ENCODE measurements at regions not wholly inside any gene's neighbourhood (a gene's known extent, or its start where the extent isn't known, plus 50 kb on each side); places are given as distances from the start of the nearest gene placed in this dataset.

DNA sequence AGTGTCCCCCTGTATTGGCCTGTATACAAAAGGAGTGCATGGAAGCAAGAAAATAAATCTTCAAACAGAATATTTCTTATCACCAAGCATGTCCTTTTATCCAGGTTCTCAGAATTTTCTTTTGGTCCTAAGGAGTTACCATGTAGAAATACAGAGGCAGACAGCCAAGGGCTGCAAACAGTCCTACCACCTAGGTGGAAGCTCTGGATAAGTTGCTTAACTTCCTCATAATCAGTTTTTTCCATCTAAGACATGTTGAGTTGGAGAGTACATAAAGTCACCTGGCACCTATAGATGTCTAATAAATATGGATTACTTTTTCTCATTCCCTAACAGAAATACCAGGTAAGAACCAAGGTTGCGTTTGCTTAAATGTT, 57.0 kb upstream of the BLID start:
- POLR2A ChIA-PET, result no interaction called here
- H3K9me3 Mint-ChIP-seq, result no peaks in the 10 kb centered on the region
- CTCF ChIA-PET, result no interaction called here
- H3K27ac Mint-ChIP-seq, result no peak overlapping the region
- intact Hi-C loops (cut with micrococcal nuclease), result no loop called here
- no peak for ATAC-seq (ENCODE audit: low read depth)
- DNase-seq, result no peak
- no peaks in the 10 kb centered on the region for H3K36me3 Mint-ChIP-seq (ENCODE audit: low read depth)
- no peaks in the 10 kb centered on the region for H3K4me1 Mint-ChIP-seq
- TF ChIP-seq, protein P1, sequence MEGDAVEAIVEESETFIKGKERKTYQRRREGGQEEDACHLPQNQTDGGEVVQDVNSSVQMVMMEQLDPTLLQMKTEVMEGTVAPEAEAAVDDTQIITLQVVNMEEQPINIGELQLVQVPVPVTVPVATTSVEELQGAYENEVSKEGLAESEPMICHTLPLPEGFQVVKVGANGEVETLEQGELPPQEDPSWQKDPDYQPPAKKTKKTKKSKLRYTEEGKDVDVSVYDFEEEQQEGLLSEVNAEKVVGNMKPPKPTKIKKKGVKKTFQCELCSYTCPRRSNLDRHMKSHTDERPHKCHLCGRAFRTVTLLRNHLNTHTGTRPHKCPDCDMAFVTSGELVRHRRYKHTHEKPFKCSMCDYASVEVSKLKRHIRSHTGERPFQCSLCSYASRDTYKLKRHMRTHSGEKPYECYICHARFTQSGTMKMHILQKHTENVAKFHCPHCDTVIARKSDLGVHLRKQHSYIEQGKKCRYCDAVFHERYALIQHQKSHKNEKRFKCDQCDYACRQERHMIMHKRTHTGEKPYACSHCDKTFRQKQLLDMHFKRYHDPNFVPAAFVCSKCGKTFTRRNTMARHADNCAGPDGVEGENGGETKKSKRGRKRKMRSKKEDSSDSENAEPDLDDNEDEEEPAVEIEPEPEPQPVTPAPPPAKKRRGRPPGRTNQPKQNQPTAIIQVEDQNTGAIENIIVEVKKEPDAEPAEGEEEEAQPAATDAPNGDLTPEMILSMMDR (IDR thresholded peaks at IDR 0.05), result no peak
- no peak overlapping the region for H3K4me3 Mint-ChIP-seq
- no peaks in the 10 kb centered on the region for H3K27me3 Mint-ChIP-seq

DNA sequence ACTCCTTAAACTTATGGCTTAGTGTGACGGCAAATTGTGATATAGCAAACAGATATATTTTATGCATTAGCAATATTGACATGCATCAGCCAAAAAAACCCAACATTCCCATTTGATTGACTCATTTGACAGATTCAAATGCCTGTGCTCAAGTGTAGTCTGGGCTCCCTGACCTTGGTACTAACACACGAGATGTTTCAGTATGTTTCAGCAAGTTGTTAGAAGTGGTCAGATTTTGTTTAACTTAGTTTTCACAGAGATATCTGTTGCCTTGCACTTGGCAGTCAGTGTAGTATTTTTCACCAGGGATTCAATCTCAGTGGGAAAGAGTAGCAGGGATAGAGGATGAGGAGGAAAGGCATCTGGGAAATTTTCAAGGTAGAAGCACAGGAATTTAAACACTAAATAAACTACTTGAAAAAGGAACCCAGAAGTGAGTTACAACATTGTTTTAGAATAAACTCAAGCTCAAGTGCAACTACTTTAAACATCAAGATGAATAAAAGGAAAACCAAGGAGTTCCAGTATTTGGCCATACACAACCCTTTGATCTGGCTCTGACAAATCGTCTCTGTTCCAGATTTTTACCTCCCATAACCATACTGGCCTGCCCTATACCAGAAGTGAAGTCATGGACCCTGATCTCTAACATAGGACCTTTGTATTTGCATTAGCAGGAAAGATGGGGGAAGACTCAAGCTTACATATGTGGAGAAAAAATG, 56.5 kb upstream of the BLID start:
- Mint-ChIP-seq H3K27ac (no peak overlapping the region), H3K4me3 (no peak overlapping the region), H3K36me3 (ENCODE audit: low read depth) (no peaks in the 10 kb centered on the region), H3K9me3 (no peaks in the 10 kb centered on the region), H3K27me3 (no peaks in the 10 kb centered on the region), H3K4me1 (no peaks in the 10 kb centered on the region)
- intact Hi-C loops (cut with micrococcal nuclease), result no loop called here
- CTCF ChIA-PET, result no interaction called here
- POLR2A ChIA-PET, result no interaction called here
- DNase-seq (no peak), ATAC-seq (ENCODE audit: low read depth) (no peak)
- TF ChIP-seq, protein P1 (IDR thresholded peaks at IDR 0.05), result no peak

DNA sequence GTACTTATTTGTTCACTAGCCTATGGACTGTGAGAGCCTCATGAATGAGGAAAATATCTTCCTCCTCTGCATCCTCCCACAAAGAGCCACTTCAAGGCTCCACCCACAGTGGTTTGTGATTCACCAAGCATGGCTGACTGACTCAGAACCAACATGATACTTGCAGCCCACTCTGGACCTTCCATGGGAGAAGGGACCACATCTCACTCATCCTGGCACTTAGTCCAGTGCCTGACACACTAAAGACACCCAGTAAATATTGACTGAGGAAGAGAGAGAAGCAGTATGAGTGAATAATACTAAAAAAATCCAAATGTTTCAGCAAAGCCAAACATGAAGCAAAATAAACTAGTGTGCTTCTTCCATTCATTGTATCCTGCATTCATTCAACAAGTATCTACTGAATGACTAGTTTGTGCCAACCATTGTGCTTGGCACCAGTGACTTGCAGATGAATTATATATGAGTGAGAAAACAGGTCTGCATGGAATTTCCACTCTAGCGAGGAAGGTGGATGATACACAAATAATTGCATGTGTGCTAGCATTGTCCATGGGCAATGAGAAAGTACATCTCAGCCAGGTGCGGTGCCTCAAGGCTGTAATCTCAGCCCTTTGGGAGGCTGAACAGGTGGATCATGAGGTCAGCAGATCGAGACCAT, 54.9 kb upstream of the BLID start:
- no peak for ATAC-seq (ENCODE audit: low read depth)
- no peaks in the 10 kb centered on the region for H3K36me3 Mint-ChIP-seq (ENCODE audit: low read depth)
- no peak overlapping the region for H3K27ac Mint-ChIP-seq
- ChIA-PET POLR2A (no interaction called here), CTCF (no interaction called here)
- DNase-seq, result no peak
- H3K4me1 Mint-ChIP-seq, result no peaks in the 10 kb centered on the region
- TF ChIP-seq, protein P1 (IDR thresholded peaks at IDR 0.05), result no peak
- no peaks in the 10 kb centered on the region for H3K9me3 Mint-ChIP-seq
- intact Hi-C loops (cut with micrococcal nuclease), result no loop called here
- no peak overlapping the region for H3K4me3 Mint-ChIP-seq
- H3K27me3 Mint-ChIP-seq, result peaks cover 2% of the 10 kb centered on the region

DNA sequence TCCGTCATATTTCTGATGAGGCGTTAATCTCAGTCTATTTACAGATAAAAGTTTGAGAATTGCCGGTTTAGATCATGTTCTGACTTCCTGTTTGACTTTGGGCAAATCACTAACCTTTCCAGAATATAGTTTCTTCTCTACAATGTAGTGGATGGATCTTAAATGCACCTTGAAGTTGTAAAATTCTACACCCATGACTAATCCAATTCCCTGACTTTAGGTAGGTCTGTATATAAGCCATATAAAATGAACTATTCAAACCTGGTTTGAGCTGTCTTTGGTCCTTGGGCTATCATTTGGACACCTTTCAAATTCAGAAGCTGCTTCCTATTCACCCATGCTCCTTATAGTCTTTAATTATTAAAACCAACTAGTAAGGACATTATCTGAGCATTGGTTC, 52.2 kb upstream of the BLID start:
- Mint-ChIP-seq H3K4me1 (no peaks in the 10 kb centered on the region), H3K36me3 (ENCODE audit: low read depth) (no peaks in the 10 kb centered on the region), H3K4me3 (no peak overlapping the region), H3K9me3 (no peaks in the 10 kb centered on the region), H3K27me3 (peaks cover 6% of the 10 kb centered on the region), H3K27ac (no peak overlapping the region)
- DNase-seq, result no peak
- intact Hi-C loops (cut with micrococcal nuclease), result no loop called here
- TF ChIP-seq, protein P1 (IDR thresholded peaks at IDR 0.05), result no peak
- POLR2A ChIA-PET, result no interaction called here
- CTCF ChIA-PET, result no interaction called here
- ATAC-seq (ENCODE audit: low read depth), result no peak

DNA sequence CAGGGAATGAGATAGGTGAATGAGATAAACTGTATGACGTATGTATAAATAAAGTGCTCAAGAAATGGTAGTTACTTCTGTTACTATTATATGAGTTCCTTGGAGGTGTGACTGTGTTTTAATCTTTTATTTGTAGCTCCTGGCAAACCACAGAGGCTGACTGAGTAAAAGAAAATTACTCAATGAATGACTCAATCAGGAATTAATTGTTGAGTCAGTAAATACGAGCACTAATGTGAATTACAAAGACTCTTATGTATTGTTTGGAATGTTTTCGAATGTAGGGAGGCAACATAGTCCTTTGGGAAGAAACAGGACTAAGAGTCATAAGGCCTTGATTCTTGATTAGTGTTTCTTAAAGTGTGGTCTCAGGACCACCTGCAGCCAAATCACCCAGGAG, 51.1 kb upstream of the BLID start:
- DNase-seq, result no peak
- Mint-ChIP-seq H3K27me3 (peaks cover 6% of the 10 kb centered on the region), H3K4me3 (no peak overlapping the region), H3K4me1 (no peaks in the 10 kb centered on the region), H3K36me3 (ENCODE audit: low read depth) (no peaks in the 10 kb centered on the region), H3K9me3 (no peaks in the 10 kb centered on the region), H3K27ac (no peak overlapping the region)
- POLR2A ChIA-PET, result no interaction called here
- CTCF ChIA-PET, result no interaction called here
- TF ChIP-seq, protein P1 (IDR thresholded peaks at IDR 0.05), result no peak
- ATAC-seq (ENCODE audit: low read depth), result no peak
- intact Hi-C loops (cut with micrococcal nuclease), result no loop called here

All from activated B cell treated with CpG ODN at 0.5 μM for 24 hours (primary cell).